Panc1 (cell line): ENCODE measurements at regions not wholly inside any gene's neighbourhood (a gene's known extent, or its start where the extent isn't known, plus 50 kb on each side); places are given as distances from the start of the nearest gene placed in this dataset.

Experiments used
- TCF7L2 ChIP-seq: IDR thresholded peaks from 2 replicates; pipeline ENCODE4 v1.6.1; 2011; ENCODE audit warnings: mild to moderate bottlenecking, low read depth, low read length, inconsistent platforms
- TF ChIP-seq, protein P1 (sequence below), 2 experiments: IDR thresholded peaks; 2 replicates each; pipeline ENCODE4 v1.6.1; 2011 to 2012; ENCODE audit warnings: low read depth in 2 of 2, control low read depth in 1 of 2, low read length in 1 of 2, mild to moderate bottlenecking in 1 of 2, moderate library complexity in 1 of 2; ENCODE audit not compliant: insufficient read depth in 1 of 2
- TF ChIP-seq, protein P2 (sequence below): fragments of 450-650 bp; IDR thresholded peaks from 2 replicates; pipeline ENCODE4 v1.5.1; 2017; ENCODE audit warnings: mild to moderate bottlenecking

DNA sequence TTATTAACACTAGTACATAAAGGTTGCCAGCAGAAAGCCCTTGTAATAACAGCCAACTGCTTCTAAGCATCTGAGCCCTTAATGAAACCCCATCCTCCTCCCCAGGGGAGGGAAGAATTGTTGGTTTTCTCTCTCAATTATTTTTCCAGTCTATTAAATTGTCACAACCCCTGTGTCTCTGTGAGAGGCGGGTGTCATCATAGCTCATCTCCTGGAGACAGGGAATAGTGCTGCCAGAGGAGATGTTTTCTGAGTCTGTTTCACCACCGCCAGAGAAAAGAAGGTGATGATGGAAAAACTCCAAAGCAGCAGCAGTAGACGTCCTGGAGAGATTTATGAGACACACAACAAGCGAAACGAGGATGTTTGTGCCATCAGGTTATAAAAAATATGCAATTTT, 271.1 kb upstream of the NMUR2 start:
- TF ChIP-seq, protein P1, sequence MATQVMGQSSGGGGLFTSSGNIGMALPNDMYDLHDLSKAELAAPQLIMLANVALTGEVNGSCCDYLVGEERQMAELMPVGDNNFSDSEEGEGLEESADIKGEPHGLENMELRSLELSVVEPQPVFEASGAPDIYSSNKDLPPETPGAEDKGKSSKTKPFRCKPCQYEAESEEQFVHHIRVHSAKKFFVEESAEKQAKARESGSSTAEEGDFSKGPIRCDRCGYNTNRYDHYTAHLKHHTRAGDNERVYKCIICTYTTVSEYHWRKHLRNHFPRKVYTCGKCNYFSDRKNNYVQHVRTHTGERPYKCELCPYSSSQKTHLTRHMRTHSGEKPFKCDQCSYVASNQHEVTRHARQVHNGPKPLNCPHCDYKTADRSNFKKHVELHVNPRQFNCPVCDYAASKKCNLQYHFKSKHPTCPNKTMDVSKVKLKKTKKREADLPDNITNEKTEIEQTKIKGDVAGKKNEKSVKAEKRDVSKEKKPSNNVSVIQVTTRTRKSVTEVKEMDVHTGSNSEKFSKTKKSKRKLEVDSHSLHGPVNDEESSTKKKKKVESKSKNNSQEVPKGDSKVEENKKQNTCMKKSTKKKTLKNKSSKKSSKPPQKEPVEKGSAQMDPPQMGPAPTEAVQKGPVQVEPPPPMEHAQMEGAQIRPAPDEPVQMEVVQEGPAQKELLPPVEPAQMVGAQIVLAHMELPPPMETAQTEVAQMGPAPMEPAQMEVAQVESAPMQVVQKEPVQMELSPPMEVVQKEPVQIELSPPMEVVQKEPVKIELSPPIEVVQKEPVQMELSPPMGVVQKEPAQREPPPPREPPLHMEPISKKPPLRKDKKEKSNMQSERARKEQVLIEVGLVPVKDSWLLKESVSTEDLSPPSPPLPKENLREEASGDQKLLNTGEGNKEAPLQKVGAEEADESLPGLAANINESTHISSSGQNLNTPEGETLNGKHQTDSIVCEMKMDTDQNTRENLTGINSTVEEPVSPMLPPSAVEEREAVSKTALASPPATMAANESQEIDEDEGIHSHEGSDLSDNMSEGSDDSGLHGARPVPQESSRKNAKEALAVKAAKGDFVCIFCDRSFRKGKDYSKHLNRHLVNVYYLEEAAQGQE (IDR thresholded peaks at IDR 0.05; ENCODE audit: insufficient read depth in 1 of 2, low read depth in 2 of 2, low read length in 1 of 2), result no peak
- TF ChIP-seq, protein P2, sequence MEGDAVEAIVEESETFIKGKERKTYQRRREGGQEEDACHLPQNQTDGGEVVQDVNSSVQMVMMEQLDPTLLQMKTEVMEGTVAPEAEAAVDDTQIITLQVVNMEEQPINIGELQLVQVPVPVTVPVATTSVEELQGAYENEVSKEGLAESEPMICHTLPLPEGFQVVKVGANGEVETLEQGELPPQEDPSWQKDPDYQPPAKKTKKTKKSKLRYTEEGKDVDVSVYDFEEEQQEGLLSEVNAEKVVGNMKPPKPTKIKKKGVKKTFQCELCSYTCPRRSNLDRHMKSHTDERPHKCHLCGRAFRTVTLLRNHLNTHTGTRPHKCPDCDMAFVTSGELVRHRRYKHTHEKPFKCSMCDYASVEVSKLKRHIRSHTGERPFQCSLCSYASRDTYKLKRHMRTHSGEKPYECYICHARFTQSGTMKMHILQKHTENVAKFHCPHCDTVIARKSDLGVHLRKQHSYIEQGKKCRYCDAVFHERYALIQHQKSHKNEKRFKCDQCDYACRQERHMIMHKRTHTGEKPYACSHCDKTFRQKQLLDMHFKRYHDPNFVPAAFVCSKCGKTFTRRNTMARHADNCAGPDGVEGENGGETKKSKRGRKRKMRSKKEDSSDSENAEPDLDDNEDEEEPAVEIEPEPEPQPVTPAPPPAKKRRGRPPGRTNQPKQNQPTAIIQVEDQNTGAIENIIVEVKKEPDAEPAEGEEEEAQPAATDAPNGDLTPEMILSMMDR, result no peak
- no peak for TF ChIP-seq TCF7L2
